PC-9 (cell line): ENCODE measurements at regions not wholly inside any gene's neighbourhood (a gene's known extent, or its start where the extent isn't known, plus 50 kb on each side); places are given as distances from the start of the nearest gene placed in this dataset.

Experiments used
- BruUV-seq: library from RNA; stranded (reverse); fragments of 400-500 nt; replicated peaks from 2 replicates; lab custom pipeline; 2021; lab: Mats Ljungman, UMichigan
- CTCF ChIA-PET: fragments of 300-600 bp; sonication (Branson Sonifier 250); formaldehyde crosslinking; loops from one replicate; lab custom pipeline; 2022; ENCODE audit warnings: antibody characterized with exemption; lab: Charles Lee
- POLR2A ChIA-PET: fragments of 300-600 bp; sonication (Branson Sonifier 250); formaldehyde crosslinking; loops from one replicate; lab custom pipeline; 2022; ENCODE audit warnings: antibody characterized with exemption; ENCODE audit not compliant: unreplicated experiment; lab: Charles Lee
- DNase-seq, 2 experiments: peaks; one replicate each; pipeline versions ENCODE4 v3.0.0 to v3.0.0-alpha.2; 2015 to 2022; ENCODE audit warnings: mixed read lengths in 1 of 2
- H2AFZ ChIP-seq: fragments of 200-600 bp; sonication (generic); 2 replicates; pipeline ENCODE4 v1.8.1; 2017; ENCODE audit warnings: antibody characterized with exemption
- H3F3A ChIP-seq: fragments of 200-600 bp; sonication (generic); 2 replicates; pipeline ENCODE4 v1.8.1; 2017; ENCODE audit warnings: antibody characterized with exemption, mild to moderate bottlenecking, low read depth; ENCODE audit not compliant: insufficient read depth
- H3K27ac ChIP-seq: fragments of 200-600 bp; sonication (generic); 2 replicates; pipeline ENCODE4 v1.6.1; 2016; ENCODE audit warnings: mixed run types
- H3K27me3 ChIP-seq: fragments of 200-600 bp; sonication (generic); 2 replicates; pipeline ENCODE4 v1.6.1; 2016; ENCODE audit warnings: low read depth, mixed run types; ENCODE audit not compliant: insufficient read depth
- H3K36me3 ChIP-seq: fragments of 200-600 bp; sonication (generic); 2 replicates; pipeline ENCODE4 v1.6.1; 2016; ENCODE audit warnings: low read depth, mixed run types
- H3K4me1 ChIP-seq: fragments of 200-600 bp; sonication (generic); replicated peaks from 2 replicates; pipeline ENCODE4 v1.6.1; 2016; ENCODE audit warnings: mixed run types; ENCODE audit not compliant: insufficient read depth
- H3K4me2 ChIP-seq: fragments of 200-600 bp; sonication (generic); 2 replicates; pipeline ENCODE4 v1.6.1; 2017; ENCODE audit warnings: mixed run types
- H3K4me3 ChIP-seq: fragments of 200-600 bp; sonication (generic); 2 replicates; pipeline ENCODE4 v1.6.1; 2016; ENCODE audit warnings: mixed run types
- H3K79me2 ChIP-seq: fragments of 200-600 bp; sonication (generic); 2 replicates; pipeline ENCODE4 v1.6.1; 2017; ENCODE audit warnings: low read depth, mixed run types
- H3K9me2 ChIP-seq: fragments of 200-600 bp; sonication (generic); 2 replicates; pipeline ENCODE4 v1.8.1; 2017; ENCODE audit warnings: mild to moderate bottlenecking; ENCODE audit not compliant: insufficient read depth
- H3K9me3 ChIP-seq: fragments of 200-600 bp; sonication (generic); 2 replicates; pipeline ENCODE4 v1.8.1; 2016; ENCODE audit warnings: low read depth; ENCODE audit not compliant: insufficient read depth
- H4K20me1 ChIP-seq: fragments of 200-600 bp; sonication (generic); 2 replicates; pipeline ENCODE4 v1.8.1; 2017; ENCODE audit not compliant: insufficient read depth
- CTCF ChIP-seq: fragments of 200-600 bp; sonication (generic); conservative IDR thresholded peaks from 2 replicates; pipeline ENCODE4 v1.6.1; 2017; ENCODE audit warnings: mixed run types, antibody characterized with exemption, mild to moderate bottlenecking, moderate library complexity
- EZH2 ChIP-seq: fragments of 200-600 bp; sonication (generic); IDR thresholded peaks from 2 replicates; pipeline ENCODE4 v1.8.0; 2017; ENCODE audit warnings: antibody characterized with exemption, low read depth
- intact Hi-C: fragments of 100-400 bp; cut with micrococcal nuclease; formaldehyde crosslinking; loops from one replicate; pipeline ENCODE4 v1.10.0; 2022; ENCODE audit not compliant: unreplicated experiment

GRCh38 chr17:72379516-72379915 lies 258.7 kb downstream of the SOX9 start:
- BruUV-seq, result no TSS peak
- no peak overlapping the region for H3K4me3 ChIP-seq
- CTCF ChIA-PET, result interaction anchor here (0.6 kb wide), 1 partner anchor 77 kb away, joined by 3 read pairs; no protein-coding TSS in a partner anchor

GRCh38 chr17:72380120-72380519 lies 259.3 kb downstream of the SOX9 start:
- ChIA-PET POLR2A (no interaction called here), CTCF (no interaction called here)
- no peak overlapping the region for H3K27ac ChIP-seq
- H3K4me2 ChIP-seq, result no peak overlapping the region
- H4K20me1 ChIP-seq, result no peaks in the 10 kb centered on the region
- H3F3A ChIP-seq, result no peaks in the 10 kb centered on the region
- TF ChIP-seq CTCF, result no peak
- no peak for TF ChIP-seq EZH2
- H3K4me3 ChIP-seq, result no peak overlapping the region
- H2AFZ ChIP-seq, result no peak overlapping the region
- no peaks in the 10 kb centered on the region for H3K9me3 ChIP-seq
- H3K4me1 ChIP-seq, result no peaks in the 10 kb centered on the region
- intact Hi-C loops, result no loop called here
- no peak for DNase-seq
- no peaks in the 10 kb centered on the region for H3K79me2 ChIP-seq
- H3K36me3 ChIP-seq, result no peaks in the 10 kb centered on the region
- BruUV-seq, result no TSS peak
- H3K9me2 ChIP-seq, result no peaks in the 10 kb centered on the region
- no peaks in the 10 kb centered on the region for H3K27me3 ChIP-seq

More at GRCh38 chr17:72379516-72379915, 258.7 kb downstream of the SOX9 start:
- TF ChIP-seq CTCF (no peak), EZH2 (no peak)
- Histone ChIP-seq H3K27me3 (no peaks in the 10 kb centered on the region), H3K4me2 (no peak overlapping the region), H4K20me1 (no peaks in the 10 kb centered on the region), H3K79me2 (no peaks in the 10 kb centered on the region), H2AFZ (no peak overlapping the region), H3F3A (no peaks in the 10 kb centered on the region), H3K9me2 (no peaks in the 10 kb centered on the region), H3K4me1 (no peaks in the 10 kb centered on the region), H3K36me3 (no peaks in the 10 kb centered on the region), H3K9me3 (no peaks in the 10 kb centered on the region), H3K27ac (no peak overlapping the region)
- POLR2A ChIA-PET, result no interaction called here
- intact Hi-C loops, result no loop called here
- DNase-seq, result no peak

GRCh38 chr17:72380737-72381136 lies 259.9 kb downstream of the SOX9 start:
- no peak for TF ChIP-seq EZH2
- no peak for TF ChIP-seq CTCF
- 0 out of 2 replicates have a peak, but pooled peaks cover 5% of the 10 kb centered on the region for H3K79me2 ChIP-seq
- DNase-seq, result no peak
- no peaks in the 10 kb centered on the region for H4K20me1 ChIP-seq
- H3K4me3 ChIP-seq, result no peak overlapping the region
- no peaks in the 10 kb centered on the region for H3K9me2 ChIP-seq
- peaks cover 5% of the 10 kb centered on the region for H3K4me1 ChIP-seq
- H3K27ac ChIP-seq, result no peak overlapping the region
- H3K36me3 ChIP-seq, result no peaks in the 10 kb centered on the region
- intact Hi-C loops, result no loop called here
- ChIA-PET CTCF (no interaction called here), POLR2A (no interaction called here)
- peaks cover 4% of the 10 kb centered on the region; the same call in 1 of the 2 replicates for H3F3A ChIP-seq
- no peak overlapping the region for H2AFZ ChIP-seq
- BruUV-seq, result no TSS peak
- H3K27me3 ChIP-seq, result no peaks in the 10 kb centered on the region
- no peaks in the 10 kb centered on the region for H3K9me3 ChIP-seq
- no peak overlapping the region for H3K4me2 ChIP-seq
